ENCODE measurements at regions not wholly inside any gene's neighbourhood (a gene's known extent, or its start where the extent isn't known, plus 50 kb on each side); places are given as distances from the start of the nearest gene placed in this dataset.

GRCh38 chr3:61311044-61311443 lies 59.8 kb upstream of the FHIT start:
- no peak for DNase-seq

- no peak for DNase-seq
These were observed 64.6 kb upstream of the FHIT start for GRCh38 chr3:61315871-61316270.

GRCh38 chr3:61323094-61323493 lies 71.8 kb upstream of the FHIT start:
- no peak for DNase-seq

DNA sequence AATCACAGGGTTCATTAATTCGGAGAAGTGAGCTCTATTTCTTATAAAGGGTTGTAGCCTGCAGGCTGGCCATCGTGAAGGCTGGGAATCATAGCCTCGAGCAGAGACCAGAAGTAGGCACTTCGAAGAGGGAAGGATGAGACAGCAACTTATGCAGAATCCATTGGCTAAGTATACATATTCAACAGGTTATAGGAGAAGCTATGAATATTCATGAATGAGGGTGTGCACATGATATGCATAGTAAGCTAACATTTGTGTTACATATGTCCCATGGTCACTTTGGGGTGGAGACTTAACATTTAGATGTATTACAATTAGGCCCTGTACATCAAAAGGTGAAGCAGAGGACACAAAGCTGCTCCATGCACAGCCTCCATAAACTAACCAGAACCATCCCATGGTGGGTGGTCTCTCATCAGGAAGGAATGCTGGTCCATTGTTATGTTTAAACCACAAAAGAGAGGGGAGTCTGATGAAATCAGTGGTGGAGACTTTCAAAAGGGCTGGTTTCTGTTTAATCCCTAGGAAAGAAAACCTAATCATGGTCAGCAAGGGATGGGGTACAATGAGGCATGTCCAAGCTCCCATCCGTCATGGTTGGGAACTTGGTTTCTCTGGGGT lies 80.8 kb upstream of the FHIT start:
- DNase-seq = no peak

- no peak for DNase-seq
These were observed 82.1 kb upstream of the FHIT start for GRCh38 chr3:61333192-61333961.

DNA sequence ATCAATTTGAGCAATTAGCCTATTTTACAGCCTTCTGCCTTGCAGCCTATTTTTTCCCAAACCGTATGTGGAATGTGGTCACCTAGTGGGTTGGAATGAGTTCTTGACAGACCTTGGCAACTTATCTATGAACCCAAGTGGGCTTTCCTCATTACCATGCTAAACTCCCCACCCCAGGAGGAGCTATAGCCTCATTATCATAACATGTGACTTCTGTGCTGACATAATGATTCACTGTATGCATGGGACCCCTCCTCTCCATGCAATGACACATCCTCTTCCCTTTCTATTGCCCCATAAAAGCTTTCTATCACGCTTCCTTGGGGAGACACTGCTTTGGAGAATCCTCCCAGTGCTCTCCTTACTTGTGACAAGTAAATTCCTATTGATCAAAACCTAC lies 83.5 kb upstream of the FHIT start:
- no peak for DNase-seq

DNA sequence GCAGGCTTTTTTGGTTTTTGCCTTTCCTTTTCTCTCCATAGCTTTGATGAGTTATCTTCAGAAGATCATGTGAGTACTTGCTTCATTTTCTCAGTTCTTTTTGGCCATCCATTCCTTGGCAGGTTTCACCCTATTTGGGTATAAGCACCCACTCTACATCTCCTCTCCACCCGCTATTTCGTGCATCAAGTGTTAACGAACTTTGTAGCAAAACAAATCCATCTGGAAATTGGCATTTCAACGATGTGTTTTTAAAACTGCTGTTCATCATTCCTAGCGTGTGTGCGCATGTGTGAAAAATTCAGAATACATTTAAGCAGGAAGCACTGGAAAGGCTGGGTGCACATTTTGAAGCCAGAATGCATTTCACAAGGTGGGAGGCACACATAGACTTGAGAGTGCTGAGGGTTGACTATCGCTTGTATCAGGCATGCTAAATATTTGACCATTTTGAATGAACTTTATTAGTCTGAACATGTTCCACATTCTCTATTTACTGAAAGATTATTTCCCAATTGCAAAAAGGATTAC lies 89.7 kb upstream of the FHIT start:
- DNase-seq = no peak

GRCh38 chr3:61343543-61343942 lies 92.3 kb upstream of the FHIT start:
- DNase-seq = no peak

DNA sequence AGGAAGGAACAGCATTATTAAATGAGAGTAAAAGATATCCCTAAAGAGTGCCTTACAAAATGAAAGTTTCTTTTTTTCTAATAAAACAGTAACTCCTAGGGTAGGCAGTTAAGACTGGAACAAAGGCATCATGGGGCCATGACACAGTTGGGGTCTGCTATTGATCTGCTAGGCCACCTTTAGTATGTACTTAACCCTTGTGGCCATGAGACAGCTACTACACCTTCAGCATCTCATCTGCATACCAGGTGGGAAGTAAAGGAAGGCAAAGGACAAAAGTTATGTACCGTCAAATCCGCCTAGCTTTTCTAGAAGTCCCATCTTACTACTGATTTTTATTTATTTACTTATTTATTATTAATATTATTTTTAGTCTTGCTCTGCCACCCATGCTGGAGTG lies 93.8 kb upstream of the FHIT start:
- no peak for DNase-seq

- DNase-seq = no peak
These were observed 96.7 kb upstream of the FHIT start for GRCh38 chr3:61347981-61348380.

- DNase-seq = no peak
These were observed 98.5 kb upstream of the FHIT start for GRCh38 chr3:61349717-61350116.

- no peak for DNase-seq
These were observed 99.6 kb upstream of the FHIT start for GRCh38 chr3:61350782-61351309.

- DNase-seq = no peak
These were observed 101.1 kb upstream of the FHIT start for GRCh38 chr3:61352306-61352705.

DNA sequence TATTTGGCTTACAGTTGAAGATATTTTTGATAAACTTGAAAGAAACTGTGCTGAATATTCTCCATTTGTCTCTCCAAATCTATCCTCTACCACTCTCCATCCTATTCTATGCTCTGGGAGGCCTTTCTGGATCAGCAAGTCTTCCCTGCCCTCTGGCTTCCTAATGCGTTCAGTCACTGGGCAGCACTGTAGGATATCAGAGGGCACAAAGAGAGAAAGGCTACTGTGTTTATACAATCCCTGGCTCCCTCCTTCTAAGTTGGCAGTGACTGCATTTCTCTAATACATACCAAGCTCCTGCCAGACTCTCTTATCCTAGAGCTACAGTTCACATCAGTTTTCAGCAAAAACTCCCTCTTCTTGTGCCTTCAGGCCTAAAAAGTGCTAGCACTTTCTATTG lies 102.1 kb upstream of the FHIT start:
- no peak for DNase-seq

GRCh38 chr3:61354604-61355003 lies 103.4 kb upstream of the FHIT start:
- DNase-seq = no peak

DNA sequence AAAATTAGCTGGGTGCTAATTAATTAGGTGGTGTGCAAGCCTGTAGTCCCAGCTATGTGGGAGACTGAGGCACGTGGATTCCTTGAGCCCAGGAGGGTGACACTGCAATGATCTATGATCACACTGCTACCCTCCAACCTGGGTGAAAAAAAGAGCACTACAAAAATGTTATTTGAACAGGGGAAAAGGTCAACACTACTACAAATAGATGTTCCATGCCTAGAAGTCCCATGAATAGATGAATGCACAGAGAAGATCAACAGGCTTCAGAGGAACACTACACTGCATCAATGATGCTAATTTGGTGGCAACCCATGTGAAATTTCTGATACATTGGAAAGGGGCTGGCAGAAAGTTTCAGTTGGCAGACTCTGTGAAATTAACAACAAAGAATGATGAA lies 105.4 kb upstream of the FHIT start:
- DNase-seq = no peak

- no peak for DNase-seq
These were observed 106.7 kb upstream of the FHIT start for GRCh38 chr3:61357902-61358301.

GRCh38 chr3:61358364-61358763 lies 107.1 kb upstream of the FHIT start:
- DNase-seq = no peak

GRCh38 chr3:61360297-61360965 lies 109.2 kb upstream of the FHIT start:
- DNase-seq = no peak

- no peak for DNase-seq
These were observed 118.4 kb upstream of the FHIT start for GRCh38 chr3:61369678-61370077.

GRCh38 chr3:61371123-61371522 lies 119.9 kb upstream of the FHIT start:
- DNase-seq = no peak

DNA sequence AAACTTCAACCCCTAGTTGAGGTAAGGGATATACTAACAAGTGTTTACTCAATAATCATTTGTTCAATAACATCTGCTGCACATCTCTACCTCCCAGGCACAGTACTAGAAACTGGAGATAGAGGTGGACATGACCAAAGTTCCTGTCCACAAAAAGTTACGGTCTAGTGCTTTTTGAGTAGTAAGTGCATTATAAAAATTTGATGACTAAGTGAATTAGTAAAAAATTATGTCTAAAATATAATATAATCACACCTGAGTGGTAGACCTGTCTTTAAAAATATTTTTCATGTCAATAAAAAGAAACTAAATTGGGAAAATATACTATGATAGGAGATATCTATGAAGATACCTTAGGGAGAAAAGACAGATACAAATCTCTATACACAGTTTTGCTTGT lies 121.5 kb upstream of the FHIT start:
- no peak for DNase-seq

GRCh38 chr3:61378311-61378710 lies 127.1 kb upstream of the FHIT start:
- no peak for DNase-seq
